ENCODE measurements at regions not wholly inside any gene's neighbourhood (a gene's known extent, or its start where the extent isn't known, plus 50 kb on each side); places are given as distances from the start of the nearest gene placed in this dataset.

DNA sequence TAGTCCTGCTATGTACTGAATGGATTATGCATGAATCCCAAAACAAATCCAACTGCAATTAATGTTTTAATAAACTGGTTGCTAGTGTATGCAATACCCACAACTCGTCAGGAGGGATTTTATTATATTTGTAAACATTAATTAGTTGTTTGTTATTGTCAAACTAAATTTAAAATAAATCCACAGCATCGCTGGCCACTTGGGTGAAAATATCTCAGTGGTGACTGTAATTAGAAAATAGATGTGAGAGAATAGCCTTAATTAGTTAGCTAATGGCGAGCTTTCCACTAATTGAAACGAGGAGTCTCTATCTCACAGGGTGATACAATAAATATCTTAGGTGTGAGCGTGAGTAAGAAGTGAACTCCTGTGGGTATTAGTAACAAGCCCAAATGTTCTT lies 176.8 kb downstream of the LINC00237 start:
- no peaks in the 10 kb centered on the region for H3K27me3 ChIP-seq (ENCODE audit: low read length)
- H3K9me2 ChIP-seq (replicated peaks; ENCODE audit: insufficient read depth, low read length): no peaks in the 10 kb centered on the region
- no peaks in the 10 kb centered on the region for H3K9me3 ChIP-seq (ENCODE audit: low read length)
- no peak overlapping the region for H3K9ac ChIP-seq (ENCODE audit: low read length)
- H3K27ac ChIP-seq (ENCODE audit: low read length): no peak overlapping the region
- no peak overlapping the region for H3K4me3 ChIP-seq (ENCODE audit: low read length)
- H3K4me2 ChIP-seq (ENCODE audit: low read depth, low read length, poor library complexity, severe bottlenecking): no peak overlapping the region
- H3K36me3 ChIP-seq (ENCODE audit: insufficient read depth, low read length): no peaks in the 10 kb centered on the region
- no peak overlapping the region for H2AFZ ChIP-seq (ENCODE audit: low read length)
- H3K79me2 ChIP-seq (ENCODE audit: low read length): no peaks in the 10 kb centered on the region
- no peak for DNase-seq
- no peaks in the 10 kb centered on the region; the same call in 1 of the 2 replicates for H3K4me1 ChIP-seq (ENCODE audit: low read length)
- no peaks in the 10 kb centered on the region for H4K20me1 ChIP-seq (ENCODE audit: insufficient read depth, low read depth, low read length)

DNA sequence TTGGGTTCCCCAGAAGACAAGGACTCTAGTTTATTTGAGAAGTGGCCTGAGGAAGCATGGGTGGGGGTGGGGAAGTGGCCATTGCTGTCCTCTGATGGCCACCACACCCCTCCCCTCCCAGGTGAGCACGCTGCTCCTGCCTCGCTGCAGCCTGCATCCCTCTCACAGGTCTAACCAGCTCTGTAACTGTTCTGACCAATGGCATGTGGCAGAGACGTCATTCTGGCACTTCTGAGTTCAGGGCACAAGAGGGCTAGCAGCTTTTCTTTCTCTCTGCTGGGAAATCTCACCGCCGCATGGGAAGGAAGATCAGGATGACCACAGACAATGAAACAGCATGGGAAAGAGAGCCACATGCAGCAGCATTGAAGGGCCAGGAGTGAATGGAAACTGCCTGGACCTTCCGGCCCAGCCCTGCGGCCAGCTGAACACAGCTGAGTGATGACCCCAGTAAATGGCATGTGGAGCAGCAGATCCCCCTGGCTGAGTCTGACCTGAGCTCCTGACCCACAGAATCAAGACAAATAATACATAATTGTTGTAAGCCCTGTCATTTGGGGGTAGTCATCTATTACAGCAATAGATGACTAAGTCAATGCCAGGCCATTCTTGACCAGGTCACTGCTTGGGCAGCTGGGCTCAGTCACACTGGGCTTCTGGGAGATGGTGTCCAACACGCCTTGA lies 179.8 kb downstream of the LINC00237 start:
- Histone ChIP-seq H3K4me3 (ENCODE audit: low read length) (no peak overlapping the region), H3K9ac (ENCODE audit: low read length) (no peak overlapping the region), H3K9me3 (ENCODE audit: low read length) (no peaks in the 10 kb centered on the region), H3K27me3 (ENCODE audit: low read length) (no peaks in the 10 kb centered on the region), H4K20me1 (ENCODE audit: insufficient read depth, low read depth, low read length) (no peaks in the 10 kb centered on the region), H3K79me2 (ENCODE audit: low read length) (no peaks in the 10 kb centered on the region), H3K4me1 (ENCODE audit: low read length) (no peaks in the 10 kb centered on the region), H3K4me2 (ENCODE audit: low read depth, low read length, poor library complexity, severe bottlenecking) (no peak overlapping the region), H2AFZ (ENCODE audit: low read length) (no peak overlapping the region), H3K36me3 (ENCODE audit: insufficient read depth, low read length) (no peaks in the 10 kb centered on the region), H3K9me2 (replicated peaks; ENCODE audit: insufficient read depth, low read length) (no peaks in the 10 kb centered on the region), H3K27ac (ENCODE audit: low read length) (no peak overlapping the region)
- DNase-seq: no peak

DNA sequence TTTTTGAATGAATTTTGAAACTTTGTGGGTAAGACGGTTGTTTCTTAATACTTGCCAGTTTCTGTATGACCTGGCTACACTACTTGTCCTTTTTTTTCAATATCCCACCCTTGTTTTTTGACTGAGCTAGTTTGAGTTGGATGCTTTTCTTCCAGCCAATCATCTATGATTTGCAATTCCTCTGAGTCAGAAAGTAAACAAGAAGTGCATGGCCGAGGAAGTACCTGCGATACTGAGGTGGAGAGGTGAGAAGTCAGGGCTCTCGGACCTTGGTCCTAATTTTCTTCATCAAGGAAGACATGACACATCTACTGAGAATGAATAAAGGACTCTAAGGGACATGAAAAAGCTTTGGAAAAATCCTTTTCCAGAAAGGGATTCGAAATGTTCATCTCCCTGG lies 185.7 kb downstream of the LINC00237 start:
- H3K27ac ChIP-seq (ENCODE audit: low read length): no peak overlapping the region
- H3K9me3 ChIP-seq (ENCODE audit: low read length): no peaks in the 10 kb centered on the region
- no peaks in the 10 kb centered on the region for H3K36me3 ChIP-seq (ENCODE audit: insufficient read depth, low read length)
- H3K4me2 ChIP-seq (ENCODE audit: low read depth, low read length, poor library complexity, severe bottlenecking): no peak overlapping the region
- H3K79me2 ChIP-seq (ENCODE audit: low read length): no peaks in the 10 kb centered on the region
- no peak overlapping the region for H3K4me3 ChIP-seq (ENCODE audit: low read length)
- no peaks in the 10 kb centered on the region for H3K4me1 ChIP-seq (ENCODE audit: low read length)
- H3K9me2 ChIP-seq (replicated peaks; ENCODE audit: insufficient read depth, low read length): no peaks in the 10 kb centered on the region
- H2AFZ ChIP-seq (ENCODE audit: low read length): no peak overlapping the region
- H4K20me1 ChIP-seq (ENCODE audit: insufficient read depth, low read depth, low read length): no peaks in the 10 kb centered on the region
- H3K9ac ChIP-seq (ENCODE audit: low read length): no peak overlapping the region
- no peaks in the 10 kb centered on the region for H3K27me3 ChIP-seq (ENCODE audit: low read length)
- DNase-seq: no peak

GRCh38 chr20:20915844-20916243 lies 190.3 kb downstream of the LINC00237 start:
- no peaks in the 10 kb centered on the region for H3K36me3 ChIP-seq (ENCODE audit: insufficient read depth, low read length)
- no peaks in the 10 kb centered on the region for H3K9me2 ChIP-seq (replicated peaks; ENCODE audit: insufficient read depth, low read length)
- DNase-seq: no peak

GRCh38 chr20:20904501-20904831 lies 192.0 kb upstream of the RALGAPA2 start:
- H3K79me2 ChIP-seq (ENCODE audit: low read length): no peaks in the 10 kb centered on the region
- H3K9ac ChIP-seq (ENCODE audit: low read length): no peak overlapping the region
- H3K9me2 ChIP-seq (replicated peaks; ENCODE audit: insufficient read depth, low read length): no peaks in the 10 kb centered on the region
- H3K4me1 ChIP-seq (ENCODE audit: low read length): peaks cover 22% of the 10 kb centered on the region
- H3K4me2 ChIP-seq (ENCODE audit: low read depth, low read length, poor library complexity, severe bottlenecking): no peak overlapping the region
- H3K27ac ChIP-seq (ENCODE audit: low read length): no peak overlapping the region
- no peaks in the 10 kb centered on the region for H4K20me1 ChIP-seq (ENCODE audit: insufficient read depth, low read depth, low read length)
- H2AFZ ChIP-seq (ENCODE audit: low read length): no peak overlapping the region
- no peaks in the 10 kb centered on the region for H3K27me3 ChIP-seq (ENCODE audit: low read length)
- DNase-seq: no peak
- H3K9me3 ChIP-seq (ENCODE audit: low read length): no peaks in the 10 kb centered on the region
- no peaks in the 10 kb centered on the region for H3K36me3 ChIP-seq (ENCODE audit: insufficient read depth, low read length)
- no peak overlapping the region for H3K4me3 ChIP-seq (ENCODE audit: low read length)

More at GRCh38 chr20:20915844-20916243, 190.3 kb downstream of the LINC00237 start:
- no peak overlapping the region for H2AFZ ChIP-seq (ENCODE audit: low read length)
- no peak overlapping the region for H3K4me2 ChIP-seq (ENCODE audit: low read depth, low read length, poor library complexity, severe bottlenecking)
- no peak overlapping the region for H3K9ac ChIP-seq (ENCODE audit: low read length)
- H3K27me3 ChIP-seq (ENCODE audit: low read length): no peaks in the 10 kb centered on the region
- no peak overlapping the region for H3K4me3 ChIP-seq (ENCODE audit: low read length)
- H3K4me1 ChIP-seq (ENCODE audit: low read length): no peaks in the 10 kb centered on the region
- H3K9me3 ChIP-seq (ENCODE audit: low read length): no peaks in the 10 kb centered on the region
- no peak overlapping the region for H3K27ac ChIP-seq (ENCODE audit: low read length)
- H3K79me2 ChIP-seq (ENCODE audit: low read length): no peaks in the 10 kb centered on the region
- H4K20me1 ChIP-seq (ENCODE audit: insufficient read depth, low read depth, low read length): no peaks in the 10 kb centered on the region

DNA sequence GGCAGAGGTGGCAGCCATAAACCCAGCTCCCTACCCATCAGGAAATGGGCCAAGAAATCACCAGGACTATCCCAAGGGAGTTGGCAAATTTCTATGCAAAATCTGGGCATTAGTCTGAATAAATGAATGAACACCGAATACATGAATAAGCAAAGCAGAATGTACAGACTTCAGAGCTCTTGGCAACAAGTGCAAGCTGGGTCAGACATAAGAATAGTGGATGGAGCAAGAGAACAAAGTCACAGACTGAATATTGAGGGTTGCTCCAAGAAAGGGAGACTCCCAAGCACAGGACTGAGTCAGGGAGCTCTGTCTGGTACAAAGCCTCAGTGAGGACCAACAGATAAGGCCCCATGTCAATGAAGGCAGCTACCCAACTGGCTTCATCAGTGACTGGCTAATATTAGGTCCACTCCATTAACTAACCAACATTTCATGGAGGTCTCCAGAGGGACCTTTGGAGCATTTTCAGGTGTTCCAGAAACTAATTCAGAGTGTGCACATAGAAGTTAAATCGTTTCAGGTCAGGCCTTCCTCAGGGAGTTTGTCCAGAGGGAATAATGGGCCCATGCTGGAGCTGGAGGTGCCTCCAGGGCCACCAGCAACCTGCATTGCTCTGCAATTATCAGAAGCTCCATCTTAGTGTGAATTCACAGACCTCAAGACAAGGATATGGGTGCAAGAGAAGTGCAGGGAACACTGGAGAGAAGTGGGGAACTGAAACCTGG lies 191.5 kb upstream of the RALGAPA2 start:
- Histone ChIP-seq H2AFZ (ENCODE audit: low read length) (no peak overlapping the region), H4K20me1 (ENCODE audit: insufficient read depth, low read depth, low read length) (no peaks in the 10 kb centered on the region), H3K4me1 (ENCODE audit: low read length) (peaks cover 22% of the 10 kb centered on the region), H3K4me2 (ENCODE audit: low read depth, low read length, poor library complexity, severe bottlenecking) (no peak overlapping the region), H3K9me3 (ENCODE audit: low read length) (no peaks in the 10 kb centered on the region), H3K4me3 (ENCODE audit: low read length) (no peak overlapping the region), H3K79me2 (ENCODE audit: low read length) (no peaks in the 10 kb centered on the region), H3K9ac (ENCODE audit: low read length) (no peak overlapping the region), H3K27me3 (ENCODE audit: low read length) (no peaks in the 10 kb centered on the region), H3K9me2 (replicated peaks; ENCODE audit: insufficient read depth, low read length) (no peaks in the 10 kb centered on the region), H3K27ac (ENCODE audit: low read length) (no peak overlapping the region), H3K36me3 (ENCODE audit: insufficient read depth, low read length) (no peaks in the 10 kb centered on the region)
- no peak for DNase-seq

- Histone ChIP-seq H3K27me3 (ENCODE audit: low read length) (no peaks in the 10 kb centered on the region), H3K79me2 (ENCODE audit: low read length) (no peaks in the 10 kb centered on the region), H3K36me3 (ENCODE audit: insufficient read depth, low read length) (no peaks in the 10 kb centered on the region), H3K9ac (ENCODE audit: low read length) (no peak overlapping the region), H4K20me1 (ENCODE audit: insufficient read depth, low read depth, low read length) (no peaks in the 10 kb centered on the region), H3K4me3 (ENCODE audit: low read length) (no peak overlapping the region), H3K4me2 (ENCODE audit: low read depth, low read length, poor library complexity, severe bottlenecking) (no peak overlapping the region), H3K4me1 (ENCODE audit: low read length) (no peaks in the 10 kb centered on the region), H3K27ac (ENCODE audit: low read length) (no peak overlapping the region), H3K9me3 (ENCODE audit: low read length) (no peaks in the 10 kb centered on the region), H2AFZ (ENCODE audit: low read length) (no peak overlapping the region), H3K9me2 (replicated peaks; ENCODE audit: insufficient read depth, low read length) (no peaks in the 10 kb centered on the region)
- no peak for DNase-seq
Measured at GRCh38 chr20:20897922-20898321, 185.5 kb upstream of the RALGAPA2 start.

- H3K9ac ChIP-seq (ENCODE audit: low read length): no peak overlapping the region
- H3K4me3 ChIP-seq (ENCODE audit: low read length): no peak overlapping the region
- H3K9me2 ChIP-seq (replicated peaks; ENCODE audit: insufficient read depth, low read length): no peaks in the 10 kb centered on the region
- no peaks in the 10 kb centered on the region for H4K20me1 ChIP-seq (ENCODE audit: insufficient read depth, low read depth, low read length)
- H3K79me2 ChIP-seq (ENCODE audit: low read length): no peaks in the 10 kb centered on the region
- H3K4me1 ChIP-seq (ENCODE audit: low read length): no peaks in the 10 kb centered on the region
- no peak overlapping the region for H3K4me2 ChIP-seq (ENCODE audit: low read depth, low read length, poor library complexity, severe bottlenecking)
- H3K27me3 ChIP-seq (ENCODE audit: low read length): no peaks in the 10 kb centered on the region
- DNase-seq: no peak
- H3K9me3 ChIP-seq (ENCODE audit: low read length): no peaks in the 10 kb centered on the region
- H3K36me3 ChIP-seq (ENCODE audit: insufficient read depth, low read length): no peaks in the 10 kb centered on the region
- H3K27ac ChIP-seq (ENCODE audit: low read length): no peak overlapping the region
- H2AFZ ChIP-seq (ENCODE audit: low read length): no peak overlapping the region
Measured at GRCh38 chr20:20897145-20897544, 184.7 kb upstream of the RALGAPA2 start.

Data from Karpas-422 (cell line).